GM12892 (cell line): ENCODE measurements at regions not wholly inside any gene's neighbourhood (a gene's known extent, or its start where the extent isn't known, plus 50 kb on each side); places are given as distances from the start of the nearest gene placed in this dataset.

ENCODE experiments used
- POLR2A ChIP-seq: IDR thresholded peaks from 2 replicates; pipeline ENCODE4 v1.6.1; 2011; ENCODE audit warnings: low read depth, low read length, control low read depth
- TAF1 ChIP-seq: IDR thresholded peaks from 2 replicates; pipeline ENCODE4 v1.6.1; 2011; ENCODE audit warnings: low read depth, mild to moderate bottlenecking, control low read depth, low read length, borderline replicate concordance

- TF ChIP-seq TAF1 (no peak), POLR2A (no peak)
Measured at GRCh38 chr1:10915594-10915993, 96.9 kb upstream of the TARDBP start.
